GM12878 (cell line): ENCODE measurements at regions not wholly inside any gene's neighbourhood (a gene's known extent, or its start where the extent isn't known, plus 50 kb on each side); places are given as distances from the start of the nearest gene placed in this dataset.

Experiments
- ATAC-seq: fragments of 200-7000 bp; cut with Tn5 transposase; 3 replicates; pipeline ENCODE4 v1.9.1; 2020; ENCODE audit warnings: mild to moderate bottlenecking, moderate library complexity
- BruUV-seq: library from RNA; stranded (reverse); fragments of 400-500 nt; replicated peaks from 2 replicates; lab custom pipeline; 2021; lab: Mats Ljungman, UMichigan
- CTCF ChIA-PET: fragments of 300-600 bp; sonication (Branson Sonifier 250); formaldehyde crosslinking; extraction: SDS; loops from one replicate; lab custom pipeline; 2021; ENCODE audit warnings: inconsistent platforms; lab: Yijun Ruan, JAX
- POLR2A ChIA-PET: fragments of 350-600 bp; formaldehyde crosslinking; extraction: SDS; loops from one replicate; lab custom pipeline; 2021; ENCODE audit warnings: inconsistent platforms; lab: Charles Lee
- RAD21 ChIA-PET: fragments of 300-600 bp; sonication (Branson Sonifier 250); formaldehyde crosslinking; loops from one replicate; lab custom pipeline; 2023; ENCODE audit warnings: antibody characterized with exemption; ENCODE audit not compliant: unreplicated experiment; lab: Charles Lee
- SMC1A ChIA-PET: fragments of 300-600 bp; sonication (Branson Sonifier 250); formaldehyde crosslinking; loops from one replicate; lab custom pipeline; 2023; ENCODE audit not compliant: unreplicated experiment, uncharacterized antibody; lab: Charles Lee
- DNase-seq: peaks from one replicate; pipeline ENCODE4 v3.0.0-alpha.2; 2011; ENCODE audit warnings: low read depth, low spot score
- FAIRE-seq: peaks from 3 replicates; lab custom pipeline; 2011; peaks lifted over from hg19 to GRCh38; lab: Jason Lieb, UNC
- H2AFZ ChIP-seq: 2 replicates; pipeline ENCODE4 v1.6.0; 2011; ENCODE audit warnings: low read depth, low read length, control low read depth; ENCODE audit not compliant: control insufficient read depth
- H3K27ac ChIP-seq: 2 replicates; pipeline ENCODE4 v1.5.1; 2011; ENCODE audit warnings: control low read depth; ENCODE audit not compliant: control insufficient read depth, insufficient read depth
- H3K27me3 ChIP-seq, 2 experiments: replicated peaks in 1 of 2; 2 replicates each; pipeline versions ENCODE4 v1.6.0 to v1.6.1; 2011; ENCODE audit warnings: low read length in 1 of 2; ENCODE audit not compliant: control insufficient read depth in 2 of 2, insufficient read depth in 2 of 2
- H3K36me3 ChIP-seq, 2 experiments: 2 replicates each; pipeline ENCODE4 v1.5.1; 2011; ENCODE audit warnings: low read length in 1 of 2; ENCODE audit not compliant: control insufficient read depth in 2 of 2, insufficient read depth in 2 of 2
- H3K4me1 ChIP-seq: 2 replicates; pipeline ENCODE4 v1.6.1; 2011; ENCODE audit warnings: mild to moderate bottlenecking, low read length, moderate library complexity, mixed read lengths; ENCODE audit not compliant: control insufficient read depth, insufficient read depth
- H3K4me2 ChIP-seq: 2 replicates; pipeline ENCODE4 v1.6.0; 2011; ENCODE audit warnings: control low read depth; ENCODE audit not compliant: control insufficient read depth, insufficient read depth
- H3K4me3 ChIP-seq: fragments of 200-600 bp; sonication (generic); 2 replicates; pipeline ENCODE4 v1.5.1; 2016
- H3K79me2 ChIP-seq: 2 replicates; pipeline ENCODE4 v1.6.0; 2011; ENCODE audit warnings: low read length; ENCODE audit not compliant: control insufficient read depth, insufficient read depth
- H3K9ac ChIP-seq: 2 replicates; pipeline ENCODE4 v1.8.0; 2011; ENCODE audit warnings: low read length, control low read depth, mixed read lengths; ENCODE audit not compliant: control insufficient read depth, insufficient read depth
- H3K9me3 ChIP-seq: replicated peaks from 3 replicates; pipeline ENCODE4 v1.5.1; 2011; ENCODE audit warnings: mild to moderate bottlenecking, low read length; ENCODE audit not compliant: control insufficient read depth, insufficient read depth
- H4K20me1 ChIP-seq: 2 replicates; pipeline ENCODE4 v1.6.0; 2011; ENCODE audit not compliant: control insufficient read depth, insufficient read depth
- ATF7 ChIP-seq: fragments of 450-650 bp; IDR thresholded peaks from 2 replicates; pipeline ENCODE4 v1.6.1; 2016; ENCODE audit warnings: low read depth, mild to moderate bottlenecking
- BCL11A ChIP-seq: IDR thresholded peaks from 2 replicates; pipeline ENCODE4 v1.6.1; 2011; ENCODE audit warnings: low read depth, low read length
- DPF2 ChIP-seq: fragments of 450-650 bp; IDR thresholded peaks from 2 replicates; pipeline ENCODE4 v1.6.1; 2017; ENCODE audit warnings: mild to moderate bottlenecking
- EGR1 ChIP-seq, 2 experiments: IDR thresholded peaks; 1 replicate in 1 of 2; 2 replicates in 1 of 2; pipeline ENCODE4 v1.6.1; 2011 to 2012; ENCODE audit warnings: low read depth in 2 of 2, low read length in 2 of 2, borderline replicate concordance in 1 of 2, mild to moderate bottlenecking in 1 of 2, moderate library complexity in 1 of 2
- ETV6 ChIP-seq, 2 experiments: fragments of 450-650 bp in 1 of 2; IDR thresholded peaks in 1 of 2; conservative IDR thresholded peaks in 1 of 2; 2 replicates each; pipeline ENCODE4 v1.6.1; 2014; ENCODE audit warnings: antibody characterized with exemption in 1 of 2, borderline replicate concordance in 1 of 2, low read depth in 1 of 2, mild to moderate bottlenecking in 1 of 2, moderate library complexity in 1 of 2
- IRF4 ChIP-seq: IDR thresholded peaks from 2 replicates; pipeline ENCODE4 v1.6.1; 2011; ENCODE audit warnings: low read depth, low read length
- KDM1A ChIP-seq: fragments of 200-600 bp; sonication (generic); IDR thresholded peaks from 2 replicates; pipeline ENCODE4 v1.6.1; 2016; ENCODE audit warnings: borderline replicate concordance
- MXI1 ChIP-seq: fragments of 150-350 bp; IDR thresholded peaks from 2 replicates; pipeline ENCODE4 v1.6.1; 2011; ENCODE audit warnings: low read depth, mild to moderate bottlenecking, inconsistent platforms, low read length, improper control_type of control experiment
- MYC ChIP-seq: IDR thresholded peaks from 2 replicates; pipeline ENCODE4 v1.6.1; 2011; ENCODE audit warnings: mild to moderate bottlenecking, low read length, moderate library complexity, inconsistent platforms; ENCODE audit not compliant: insufficient read depth, insufficient replicate concordance, insufficient read length, severe bottlenecking
- NFXL1 ChIP-seq: fragments of 450-650 bp; IDR thresholded peaks from 2 replicates; pipeline ENCODE4 v1.6.1; 2017; ENCODE audit warnings: antibody characterized with exemption, mild to moderate bottlenecking, borderline replicate concordance
- TAF1 ChIP-seq: IDR thresholded peaks from 2 replicates; pipeline ENCODE4 v1.6.1; 2011; ENCODE audit warnings: mild to moderate bottlenecking, low read depth, low read length, borderline replicate concordance
- TCF3 ChIP-seq: IDR thresholded peaks from 2 replicates; pipeline ENCODE4 v1.6.1; 2012; ENCODE audit warnings: low read depth, mild to moderate bottlenecking, low read length, borderline replicate concordance; ENCODE audit not compliant: insufficient read depth
- YY1 ChIP-seq: IDR thresholded peaks from 2 replicates; pipeline ENCODE4 v1.6.1; 2011; ENCODE audit warnings: low read depth, mild to moderate bottlenecking, low read length
- ZBTB40 ChIP-seq: fragments of 450-650 bp; IDR thresholded peaks from 2 replicates; pipeline ENCODE4 v1.6.1; 2016; ENCODE audit warnings: mild to moderate bottlenecking, moderate library complexity, borderline replicate concordance
- ZNF24 ChIP-seq: fragments of 450-650 bp; IDR thresholded peaks from 2 replicates; pipeline ENCODE4 v1.6.1; 2017; ENCODE audit warnings: antibody characterized with exemption, mild to moderate bottlenecking
- WGBS: methylation state at CpG from one replicate; pipeline ENCODE4 v1.1.6; 2016; ENCODE audit warnings: low lambda C conversion rate; ENCODE audit not compliant: insufficient replicate concordance, insufficient coverage; ENCODE audit errors: missing lambda C conversion rate; 5-methylcytosine and 5-hydroxymethylcytosine counted together
- in situ Hi-C: fragments of 300-500 bp; cut with MboI; formaldehyde crosslinking; loops from 9 replicates; pipeline ENCODE4 v1.14.3; 2018; ENCODE audit warnings: mixed read lengths
- intact Hi-C: fragments of 100-400 bp; cut with micrococcal nuclease; formaldehyde crosslinking; loops from one replicate; pipeline ENCODE4 v1.14.2; 2022; ENCODE audit not compliant: unreplicated experiment

GRCh38 chr20:50277460-50278376, 87.1 kb downstream of the CEBPB start:
- Histone ChIP-seq H4K20me1 (no peaks in the 10 kb centered on the region), H3K9ac (no peak overlapping the region), H3K4me2 (no peak overlapping the region), H3K4me1 (no peaks in the 10 kb centered on the region), H3K27ac (no peak overlapping the region), H3K36me3 (no peaks in the 10 kb centered on the region), H3K4me3 (no peak overlapping the region), H3K27me3 (no peaks in the 10 kb centered on the region; a peak in 1 of 4 replicates), H3K9me3 (no peaks in the 10 kb centered on the region), H2AFZ (no peak overlapping the region), H3K79me2 (no peaks in the 10 kb centered on the region)
- RAD21 ChIA-PET: no interaction called here
- CTCF ChIA-PET: no interaction called here
- POLR2A ChIA-PET: no interaction called here
- WGBS: 37% methylated on average over 16 of the region's 16 CpGs
- FAIRE-seq (no peak), ATAC-seq (no peak), DNase-seq (no peak)
- intact Hi-C loops (no loop called here), in situ Hi-C loops (no loop called here)
- TF ChIP-seq ETV6 (conservative IDR thresholded peaks at IDR 0.05 in 1 of 2, IDR thresholded peaks at IDR 0.05 in 1 of 2; ENCODE audit: borderline replicate concordance in 1 of 2, low read depth in 1 of 2): no peak
- no peak for TF ChIP-seq KDM1A
- no peak for TF ChIP-seq EGR1 (IDR thresholded peaks at IDR 0.05; ENCODE audit: borderline replicate concordance in 1 of 2, low read depth in 2 of 2, low read length in 2 of 2)
- TF ChIP-seq BCL11A: no peak
- no peak for TF ChIP-seq ZNF24
- no peak for TF ChIP-seq ZBTB40
- TF ChIP-seq TAF1: no peak
- TF ChIP-seq DPF2: no peak
- TF ChIP-seq YY1: no peak
- no peak for TF ChIP-seq ATF7
- no peak for TF ChIP-seq TCF3
- TF ChIP-seq IRF4: no peak
- no peak for TF ChIP-seq NFXL1
- no peak for TF ChIP-seq MXI1
- no peak for TF ChIP-seq MYC
- no TSS peak for BruUV-seq
- SMC1A ChIA-PET: no interaction called here
